Activated T-helper 17 cell treated with anti-CD3 and anti-CD28 coated beads, Interleukin-2, amount 50 U/mL, for 72 hours (primary cell): ENCODE measurements at regions not wholly inside any gene's neighbourhood (a gene's known extent, or its start where the extent isn't known, plus 50 kb on each side); places are given as distances from the start of the nearest gene placed in this dataset.

ENCODE experiments used
- ATAC-seq: fragments of 150-1000 bp; cut with Tn5 transposase; replicated peaks from 2 replicates; pipeline ENCODE4 v1.10.0; 2021; ENCODE audit warnings: mild to moderate bottlenecking, moderate library complexity
- H3K27ac Mint-ChIP-seq: one replicate; pipeline ENCODE4 v1.8.0; 2022; ENCODE audit warnings: mixed read lengths
- H3K27me3 Mint-ChIP-seq: one replicate; pipeline ENCODE4 v1.8.0; 2022; ENCODE audit warnings: mixed read lengths
- H3K36me3 Mint-ChIP-seq: one replicate; pipeline ENCODE4 v1.8.0; 2022; ENCODE audit warnings: low read depth, mild to moderate bottlenecking, mixed read lengths
- H3K4me1 Mint-ChIP-seq: one replicate; pipeline ENCODE4 v1.8.0; 2022; ENCODE audit warnings: mixed read lengths
- H3K4me3 Mint-ChIP-seq: one replicate; pipeline ENCODE4 v1.8.0; 2022; ENCODE audit warnings: mild to moderate bottlenecking, mixed read lengths
- H3K9me3 Mint-ChIP-seq: one replicate; pipeline ENCODE4 v1.8.0; 2022; ENCODE audit warnings: mixed read lengths

GRCh38 chr1:221884821-221885220 lies 142.9 kb upstream of the DUSP10 start:
- no peak for ATAC-seq
- Mint-ChIP-seq H3K27ac (no peak overlapping the region), H3K9me3 (no peaks in the 10 kb centered on the region), H3K36me3 (no peaks in the 10 kb centered on the region), H3K27me3 (peaks cover 12% of the 10 kb centered on the region), H3K4me3 (no peak overlapping the region), H3K4me1 (no peaks in the 10 kb centered on the region)

- Mint-ChIP-seq H3K27ac (no peak overlapping the region), H3K4me3 (no peak overlapping the region), H3K36me3 (no peaks in the 10 kb centered on the region), H3K9me3 (no peaks in the 10 kb centered on the region), H3K4me1 (no peaks in the 10 kb centered on the region), H3K27me3 (peaks cover 7% of the 10 kb centered on the region)
- peak; percentile 30 for ATAC-seq
Measured at GRCh38 chr1:221881805-221882581, 140.1 kb upstream of the DUSP10 start.

DNA sequence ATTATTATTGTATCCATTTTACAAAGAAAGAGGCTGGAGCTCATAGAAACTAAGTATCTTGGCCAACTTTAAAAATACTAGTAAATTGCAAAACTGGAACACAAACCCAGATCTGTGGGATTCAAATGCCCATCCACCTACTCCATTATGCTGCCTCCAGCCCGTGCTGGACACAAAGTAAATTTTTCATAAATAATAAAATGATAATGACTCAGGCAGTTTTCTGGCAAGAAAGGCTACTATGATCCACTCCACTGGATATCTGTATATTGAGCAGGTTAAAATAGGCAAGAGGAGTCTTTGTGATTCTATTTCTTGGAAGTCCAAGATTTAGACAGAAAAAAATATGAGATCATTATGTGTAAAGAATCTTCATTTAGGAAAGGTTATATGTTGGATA lies 138.3 kb upstream of the DUSP10 start:
- Mint-ChIP-seq H3K4me1 (no peaks in the 10 kb centered on the region), H3K27ac (no peak overlapping the region), H3K27me3 (no peaks in the 10 kb centered on the region), H3K9me3 (no peaks in the 10 kb centered on the region), H3K4me3 (no peak overlapping the region), H3K36me3 (no peaks in the 10 kb centered on the region)
- ATAC-seq, result no peak

GRCh38 chr1:221878134-221878533 lies 136.2 kb upstream of the DUSP10 start:
- H3K27ac Mint-ChIP-seq, result no peak overlapping the region
- H3K4me3 Mint-ChIP-seq, result no peak overlapping the region
- H3K4me1 Mint-ChIP-seq, result no peaks in the 10 kb centered on the region
- no peaks in the 10 kb centered on the region for H3K9me3 Mint-ChIP-seq
- H3K36me3 Mint-ChIP-seq, result no peaks in the 10 kb centered on the region
- ATAC-seq, result peak; percentile 92
- H3K27me3 Mint-ChIP-seq, result no peaks in the 10 kb centered on the region

DNA sequence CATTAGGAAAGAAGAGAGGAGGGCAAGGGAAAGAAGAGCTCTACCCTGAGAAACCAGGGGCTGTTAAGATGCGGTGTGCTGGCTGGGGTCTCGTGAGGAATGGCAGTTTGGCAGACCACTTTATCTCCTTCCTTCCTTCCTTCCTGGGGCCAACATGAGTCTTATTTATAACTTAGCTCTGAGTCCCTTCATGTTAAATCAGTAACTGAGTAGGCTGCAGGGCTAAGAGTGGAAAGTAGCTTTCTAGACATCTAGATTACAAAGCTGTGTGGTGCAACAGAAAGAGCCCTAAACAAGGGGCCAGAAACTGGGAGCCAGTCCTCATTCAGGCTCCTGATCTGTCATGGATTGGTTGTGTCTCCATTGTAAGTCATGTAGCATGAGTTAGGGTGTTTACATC lies 135.4 kb upstream of the DUSP10 start:
- no peak overlapping the region for H3K27ac Mint-ChIP-seq
- H3K36me3 Mint-ChIP-seq, result no peaks in the 10 kb centered on the region
- no peak overlapping the region for H3K4me3 Mint-ChIP-seq
- no peaks in the 10 kb centered on the region for H3K27me3 Mint-ChIP-seq
- H3K4me1 Mint-ChIP-seq, result no peaks in the 10 kb centered on the region
- no peak for ATAC-seq
- no peaks in the 10 kb centered on the region for H3K9me3 Mint-ChIP-seq

DNA sequence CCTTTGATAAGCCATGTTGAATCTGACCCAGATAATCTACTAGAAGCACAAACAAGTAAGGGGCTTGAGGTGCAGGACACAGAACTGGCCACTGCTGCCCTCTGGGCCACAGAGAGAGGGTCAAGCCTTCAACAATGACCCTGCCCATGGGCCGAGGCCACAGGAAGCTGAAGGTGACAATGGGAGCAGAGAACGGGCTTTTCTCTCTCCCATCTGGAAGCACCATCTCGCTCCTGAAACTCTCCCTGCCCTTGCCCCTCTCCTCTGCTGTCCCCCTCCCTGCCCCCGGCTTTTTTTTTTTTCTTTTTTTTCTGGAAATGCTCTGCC lies 133.1 kb upstream of the DUSP10 start:
- Mint-ChIP-seq H3K36me3 (no peaks in the 10 kb centered on the region), H3K27ac (no peak overlapping the region), H3K4me1 (no peaks in the 10 kb centered on the region), H3K9me3 (no peaks in the 10 kb centered on the region), H3K27me3 (no peaks in the 10 kb centered on the region), H3K4me3 (no peak overlapping the region)
- no peak for ATAC-seq

DNA sequence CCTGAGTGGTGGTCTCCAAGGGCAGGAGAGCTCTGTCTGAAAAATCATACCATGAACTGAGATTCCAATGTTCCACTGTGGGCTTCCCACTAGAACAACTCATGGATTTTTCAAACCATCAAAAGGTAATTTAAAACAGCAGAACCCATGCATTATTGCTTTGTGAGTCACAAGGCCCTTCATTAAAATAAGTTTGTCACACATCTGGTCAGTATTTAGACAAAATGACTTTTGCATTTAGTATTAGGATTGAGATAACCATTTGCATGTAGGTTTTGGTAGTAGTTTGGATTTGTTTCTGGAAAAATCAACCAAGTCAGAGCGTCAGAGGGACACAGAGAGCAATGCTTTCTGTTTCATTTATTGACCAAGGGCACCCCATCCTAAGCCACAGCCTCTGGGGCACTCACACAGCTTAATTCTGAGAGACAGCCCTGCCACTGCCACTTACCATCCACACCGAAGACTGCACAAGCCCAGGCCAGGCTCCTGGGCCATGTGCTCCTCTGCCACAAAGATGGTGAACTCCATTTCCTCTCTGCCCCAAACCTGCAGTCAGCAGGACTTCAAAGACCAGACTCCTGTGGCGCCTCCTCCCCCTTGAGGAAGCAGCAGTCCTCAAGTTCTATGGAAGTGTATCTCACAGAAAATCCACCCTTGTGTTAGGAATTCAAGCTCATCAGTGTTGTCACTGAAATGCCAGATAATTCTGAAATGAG lies 132.6 kb upstream of the DUSP10 start:
- H3K9me3 Mint-ChIP-seq, result no peaks in the 10 kb centered on the region
- H3K4me3 Mint-ChIP-seq, result no peak overlapping the region
- H3K27ac Mint-ChIP-seq, result no peak overlapping the region
- H3K36me3 Mint-ChIP-seq, result no peaks in the 10 kb centered on the region
- H3K27me3 Mint-ChIP-seq, result no peaks in the 10 kb centered on the region
- no peak for ATAC-seq
- H3K4me1 Mint-ChIP-seq, result no peaks in the 10 kb centered on the region

- Mint-ChIP-seq H3K4me1 (no peaks in the 10 kb centered on the region), H3K36me3 (no peaks in the 10 kb centered on the region), H3K4me3 (no peak overlapping the region), H3K27me3 (no peaks in the 10 kb centered on the region), H3K9me3 (no peaks in the 10 kb centered on the region), H3K27ac (no peak overlapping the region)
- ATAC-seq, result no peak
Measured at GRCh38 chr1:221873673-221874072, 131.8 kb upstream of the DUSP10 start.

DNA sequence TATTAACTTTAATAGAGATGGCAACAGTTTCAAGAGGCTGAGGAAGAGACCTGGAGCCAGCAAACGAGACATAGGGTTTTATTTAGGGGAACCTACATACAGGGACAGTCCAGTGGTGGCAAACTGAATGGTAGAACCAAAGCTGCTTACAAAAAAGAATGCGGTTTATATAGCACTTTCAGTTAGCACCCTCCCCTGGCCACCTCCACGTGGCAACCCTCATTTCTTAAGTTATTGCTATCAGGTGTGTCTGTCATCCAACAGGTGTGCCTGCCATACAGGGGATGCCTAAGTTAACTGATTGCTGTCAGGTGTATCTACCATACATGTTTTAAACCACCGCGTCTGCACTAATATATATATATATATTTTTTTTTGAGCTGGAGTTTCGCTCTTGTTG lies 129.2 kb upstream of the DUSP10 start:
- ATAC-seq, result no peak
- Mint-ChIP-seq H3K36me3 (no peaks in the 10 kb centered on the region), H3K4me3 (no peak overlapping the region), H3K27me3 (no peaks in the 10 kb centered on the region), H3K4me1 (no peaks in the 10 kb centered on the region), H3K27ac (no peak overlapping the region), H3K9me3 (no peaks in the 10 kb centered on the region)

DNA sequence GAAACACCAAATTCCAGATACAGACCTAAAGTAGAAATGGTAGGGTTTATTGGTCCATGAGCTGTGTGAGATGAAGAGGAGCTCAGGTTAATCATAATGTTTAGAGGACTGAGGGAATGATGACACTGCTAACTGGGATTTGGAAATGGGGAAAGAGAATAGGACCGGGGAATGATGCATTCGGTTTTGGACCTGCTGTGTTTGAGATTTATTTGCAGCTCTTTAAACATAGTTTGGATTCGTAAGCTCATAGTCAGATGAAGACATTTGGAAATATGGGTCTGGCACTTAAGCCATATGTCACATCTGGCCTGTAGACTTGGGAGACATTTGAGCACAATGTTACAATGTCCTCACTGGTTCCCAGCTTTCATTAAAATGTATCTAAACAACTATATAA lies 127.9 kb upstream of the DUSP10 start:
- ATAC-seq, result no peak
- Mint-ChIP-seq H3K4me3 (no peak overlapping the region), H3K27me3 (no peaks in the 10 kb centered on the region), H3K27ac (no peak overlapping the region), H3K9me3 (no peaks in the 10 kb centered on the region), H3K36me3 (no peaks in the 10 kb centered on the region), H3K4me1 (no peaks in the 10 kb centered on the region)

- no peaks in the 10 kb centered on the region for H3K9me3 Mint-ChIP-seq
- no peak overlapping the region for H3K27ac Mint-ChIP-seq
- no peaks in the 10 kb centered on the region for H3K4me1 Mint-ChIP-seq
Measured at GRCh38 chr1:221868593-221869303, 126.9 kb upstream of the DUSP10 start.

GRCh38 chr1:221867003-221867402 lies 125.1 kb upstream of the DUSP10 start:
- Mint-ChIP-seq H3K27me3 (no peaks in the 10 kb centered on the region), H3K4me1 (no peaks in the 10 kb centered on the region), H3K36me3 (no peaks in the 10 kb centered on the region), H3K9me3 (no peaks in the 10 kb centered on the region), H3K27ac (no peak overlapping the region), H3K4me3 (no peak overlapping the region)
- ATAC-seq, result no peak

More at GRCh38 chr1:221868593-221869303, 126.9 kb upstream of the DUSP10 start:
- no peaks in the 10 kb centered on the region for H3K27me3 Mint-ChIP-seq
- no peaks in the 10 kb centered on the region for H3K36me3 Mint-ChIP-seq
- ATAC-seq, result no peak
- H3K4me3 Mint-ChIP-seq, result no peak overlapping the region

- Mint-ChIP-seq H3K9me3 (no peaks in the 10 kb centered on the region), H3K36me3 (no peaks in the 10 kb centered on the region), H3K27ac (no peak overlapping the region), H3K4me3 (no peak overlapping the region), H3K4me1 (no peaks in the 10 kb centered on the region), H3K27me3 (no peaks in the 10 kb centered on the region)
- ATAC-seq, result no peak
Measured at GRCh38 chr1:221865808-221866207, 123.9 kb upstream of the DUSP10 start.

DNA sequence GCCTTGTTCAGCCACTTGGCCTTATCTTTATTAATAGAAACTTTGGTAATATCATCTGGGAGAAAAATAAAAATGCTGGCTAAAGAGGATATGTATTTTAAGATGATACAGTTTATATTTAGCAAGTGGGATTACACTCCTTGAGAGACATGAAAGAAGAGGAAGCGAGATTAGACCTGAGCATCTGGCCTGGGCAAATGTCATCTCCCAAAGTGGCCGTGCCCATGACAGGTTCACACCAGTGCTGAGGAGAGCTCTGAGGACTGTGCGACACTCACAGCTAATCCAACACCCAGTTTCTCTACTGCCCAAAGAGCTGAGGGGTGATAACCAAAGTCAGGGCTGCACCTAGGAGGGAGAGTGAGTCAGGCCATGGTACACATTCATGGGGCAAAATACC lies 121.7 kb upstream of the DUSP10 start:
- no peaks in the 10 kb centered on the region for H3K36me3 Mint-ChIP-seq
- H3K4me3 Mint-ChIP-seq, result no peak overlapping the region
- H3K4me1 Mint-ChIP-seq, result no peaks in the 10 kb centered on the region
- no peak for ATAC-seq
- no peak overlapping the region for H3K27ac Mint-ChIP-seq
- no peaks in the 10 kb centered on the region for H3K27me3 Mint-ChIP-seq
- H3K9me3 Mint-ChIP-seq, result no peaks in the 10 kb centered on the region

DNA sequence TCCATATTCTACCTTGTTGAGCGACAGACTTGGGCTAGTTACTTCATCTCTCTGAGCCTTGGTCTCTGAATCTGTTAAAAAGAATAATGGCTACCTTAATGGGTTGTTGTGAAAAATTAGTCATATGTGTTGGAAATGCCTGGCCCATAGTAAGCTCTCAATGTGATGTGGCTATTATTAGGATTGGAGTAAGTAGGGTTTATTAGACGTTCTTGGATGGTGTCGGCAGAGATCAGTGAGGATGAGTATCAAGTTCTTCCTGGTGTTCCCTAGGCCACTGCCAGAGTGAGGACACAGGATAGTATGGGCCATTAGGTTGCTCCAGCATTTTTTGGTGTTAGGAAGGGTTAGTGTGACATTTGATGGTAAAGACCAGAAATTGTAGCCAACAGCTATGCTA lies 121.1 kb upstream of the DUSP10 start:
- ATAC-seq, result no peak
- H3K9me3 Mint-ChIP-seq, result no peaks in the 10 kb centered on the region
- H3K27ac Mint-ChIP-seq, result no peak overlapping the region
- H3K36me3 Mint-ChIP-seq, result no peaks in the 10 kb centered on the region
- H3K4me1 Mint-ChIP-seq, result no peaks in the 10 kb centered on the region
- H3K27me3 Mint-ChIP-seq, result no peaks in the 10 kb centered on the region
- no peak overlapping the region for H3K4me3 Mint-ChIP-seq
